PFSK-1 (cell line): ENCODE measurements at regions not wholly inside any gene's neighbourhood (a gene's known extent, or its start where the extent isn't known, plus 50 kb on each side); places are given as distances from the start of the nearest gene placed in this dataset.

Source experiments
- FOXP2 ChIP-seq: optimal IDR thresholded peaks from 2 replicates; pipeline ENCODE3; 2011; ENCODE audit warnings: borderline replicate concordance, control low read depth, inconsistent platforms; ENCODE audit not compliant: insufficient read depth; ENCODE audit errors: extremely low read length, extremely low read depth
- POLR2AphosphoS5 ChIP-seq: IDR thresholded peaks from 2 replicates; pipeline ENCODE4 v1.6.1; 2012; ENCODE audit warnings: low read depth, mild to moderate bottlenecking, control low read depth, low read length, moderate library complexity
- REST ChIP-seq, 2 experiments: IDR thresholded peaks; 2 replicates each; pipeline versions ENCODE4 v1.6.1 to v1.8.0; 2011 to 2012; ENCODE audit warnings: low read depth in 2 of 2, low read length in 2 of 2, control low read depth in 1 of 2, inconsistent platforms in 1 of 2, mild to moderate bottlenecking in 1 of 2, moderate library complexity in 1 of 2; ENCODE audit not compliant: insufficient read depth in 1 of 2
- SIN3A ChIP-seq: IDR thresholded peaks from 2 replicates; pipeline ENCODE4 v1.6.1; 2012; ENCODE audit warnings: mild to moderate bottlenecking, low read length, moderate library complexity, borderline replicate concordance; ENCODE audit not compliant: insufficient read depth
- TAF1 ChIP-seq: IDR thresholded peaks from 2 replicates; pipeline ENCODE4 v1.6.1; 2012; ENCODE audit warnings: low read length, control low read depth, borderline replicate concordance; ENCODE audit not compliant: insufficient read depth

GRCh38 chr6:140026546-140026945, 652.1 kb upstream of the CITED2 start:
- no peak for TF ChIP-seq REST (IDR thresholded peaks at IDR 0.05; ENCODE audit: insufficient read depth in 1 of 2, low read depth in 2 of 2, low read length in 2 of 2)
- no peak for TF ChIP-seq POLR2AphosphoS5
- no peak for TF ChIP-seq TAF1
- TF ChIP-seq FOXP2, result no peak
- no peak for TF ChIP-seq SIN3A

GRCh38 chr6:140025171-140025570, 650.7 kb upstream of the CITED2 start:
- TF ChIP-seq TAF1 (no peak), REST (IDR thresholded peaks at IDR 0.05; ENCODE audit: insufficient read depth in 1 of 2, low read depth in 2 of 2, low read length in 2 of 2) (no peak), FOXP2 (no peak), SIN3A (no peak), POLR2AphosphoS5 (no peak)

- no peak for TF ChIP-seq POLR2AphosphoS5
- TF ChIP-seq SIN3A, result no peak
These were observed 645.9 kb upstream of the CITED2 start for GRCh38 chr6:140020207-140020791.

GRCh38 chr6:140018588-140018987, 644.1 kb upstream of the CITED2 start:
- no peak for TF ChIP-seq SIN3A
- TF ChIP-seq REST (IDR thresholded peaks at IDR 0.05; ENCODE audit: insufficient read depth in 1 of 2, low read depth in 2 of 2, low read length in 2 of 2), result no peak

GRCh38 chr6:140017470-140017869, 643.0 kb upstream of the CITED2 start:
- TF ChIP-seq REST (IDR thresholded peaks at IDR 0.05; ENCODE audit: insufficient read depth in 1 of 2, low read depth in 2 of 2, low read length in 2 of 2), result no peak
- no peak for TF ChIP-seq FOXP2
- no peak for TF ChIP-seq SIN3A
- no peak for TF ChIP-seq TAF1
- TF ChIP-seq POLR2AphosphoS5, result no peak

GRCh38 chr6:140012150-140012549, 637.7 kb upstream of the CITED2 start:
- TF ChIP-seq SIN3A (no peak), POLR2AphosphoS5 (no peak), REST (IDR thresholded peaks at IDR 0.05; ENCODE audit: insufficient read depth in 1 of 2, low read depth in 2 of 2, low read length in 2 of 2) (no peak), FOXP2 (no peak), TAF1 (no peak)
